Thymus (tissue), 11 donors: ENCODE measurements at regions not wholly inside any gene's neighbourhood (a gene's known extent, or its start where the extent isn't known, plus 50 kb on each side); places are given as distances from the start of the nearest gene placed in this dataset.

ENCODE experiments used
- DNase-seq, 9 donors: peaks; one replicate each; pipeline ENCODE4 v3.0.0-alpha.2; 2013; ENCODE audit warnings: low spot score in 9 of 9, low read depth in 6 of 9, missing footprints in 1 of 9
- H3K27ac ChIP-seq, 2 donors: one replicate each; pipeline ENCODE4 v1.5.1; 2013; ENCODE audit warnings: control low read depth in 1 of 2, low read depth in 1 of 2, low read length in 1 of 2, mild to moderate bottlenecking in 1 of 2, moderate library complexity in 1 of 2
- H3K27me3 ChIP-seq, 2 donors: one replicate each; pipeline ENCODE4 v1.5.1; 2013; ENCODE audit warnings: low read length in 1 of 2; ENCODE audit not compliant: control insufficient read depth in 2 of 2, insufficient read depth in 1 of 2
- H3K36me3 ChIP-seq, 2 donors: one replicate each; pipeline ENCODE4 v1.5.1; 2013; ENCODE audit warnings: low read length in 1 of 2, mild to moderate bottlenecking in 1 of 2, moderate library complexity in 1 of 2; ENCODE audit not compliant: control insufficient read depth in 2 of 2, insufficient read depth in 2 of 2
- H3K4me1 ChIP-seq, 2 donors: one replicate each; pipeline ENCODE4 v1.5.1; 2013; ENCODE audit warnings: low read length in 2 of 2; ENCODE audit not compliant: control insufficient read depth in 2 of 2, insufficient read depth in 2 of 2
- H3K4me3 ChIP-seq, 2 donors: one replicate each; pipeline ENCODE4 v1.5.1; 2013; ENCODE audit warnings: low read length in 2 of 2, control low read depth in 1 of 2, mild to moderate bottlenecking in 1 of 2
- H3K9me3 ChIP-seq, 2 donors: one replicate each; pipeline ENCODE4 v1.5.1; 2013; ENCODE audit warnings: low read length in 1 of 2, mild to moderate bottlenecking in 1 of 2; ENCODE audit not compliant: control insufficient read depth in 2 of 2, insufficient read depth in 1 of 2
- WGBS: extraction: QIAGEN DNeasy Blood & Tissue Kit; methylation state at CpG from one replicate; pipeline ENCODE4 v1.1.7; 2013; 5-methylcytosine and 5-hydroxymethylcytosine counted together
- donor health status: healthy.

- no peak overlapping the region for H3K27ac ChIP-seq
- H3K36me3 ChIP-seq, result no peaks in the 10 kb centered on the region
- no peaks in the 10 kb centered on the region for H3K4me1 ChIP-seq
- H3K4me3 ChIP-seq, result no peak overlapping the region
- H3K9me3 ChIP-seq, result no peaks in the 10 kb centered on the region
- H3K27me3 ChIP-seq, result no peaks in the 10 kb centered on the region
- WGBS, result 89% methylated on average over 2 of the region's 2 CpGs
- no peak for DNase-seq
Observed at GRCh38 chr2:146214394-146214929, 1630.4 kb upstream of the ACVR2A start.

GRCh38 chr2:146213674-146214073 lies 1631.2 kb upstream of the ACVR2A start:
- Histone ChIP-seq H3K4me1 (no peaks in the 10 kb centered on the region), H3K27ac (no peak overlapping the region), H3K36me3 (no peaks in the 10 kb centered on the region)

GRCh38 chr2:146212602-146213001 lies 1632.2 kb upstream of the ACVR2A start:
- H3K9me3 ChIP-seq, result no peaks in the 10 kb centered on the region
- no peaks in the 10 kb centered on the region for H3K27me3 ChIP-seq
- no peak for DNase-seq
- H3K27ac ChIP-seq, result no peak overlapping the region
- WGBS, result 93% methylated on average over 4 of the region's 4 CpGs
- H3K36me3 ChIP-seq, result no peaks in the 10 kb centered on the region
- H3K4me3 ChIP-seq, result no peak overlapping the region
- no peaks in the 10 kb centered on the region for H3K4me1 ChIP-seq

More at GRCh38 chr2:146213674-146214073, 1631.2 kb upstream of the ACVR2A start:
- no peak for DNase-seq
- Histone ChIP-seq H3K4me3 (no peak overlapping the region), H3K9me3 (no peaks in the 10 kb centered on the region), H3K27me3 (no peaks in the 10 kb centered on the region)

GRCh38 chr2:146209842-146210275 lies 1635.0 kb upstream of the ACVR2A start:
- 95% methylated on average over 3 of the region's 3 CpGs for WGBS

GRCh38 chr2:146207901-146208300 lies 1636.9 kb upstream of the ACVR2A start:
- H3K27ac ChIP-seq, result no peak overlapping the region
- no peak overlapping the region for H3K4me3 ChIP-seq
- WGBS, result 94% methylated on average over 3 of the region's 3 CpGs
- no peaks in the 10 kb centered on the region for H3K36me3 ChIP-seq
- no peaks in the 10 kb centered on the region for H3K9me3 ChIP-seq
- no peak for DNase-seq
- H3K27me3 ChIP-seq, result no peaks in the 10 kb centered on the region
- H3K4me1 ChIP-seq, result no peaks in the 10 kb centered on the region

More at GRCh38 chr2:146209842-146210275, 1635.0 kb upstream of the ACVR2A start:
- H3K9me3 ChIP-seq, result no peaks in the 10 kb centered on the region
- H3K27ac ChIP-seq, result no peak overlapping the region
- H3K4me1 ChIP-seq, result no peaks in the 10 kb centered on the region
- H3K36me3 ChIP-seq, result no peaks in the 10 kb centered on the region
- no peak overlapping the region for H3K4me3 ChIP-seq
- DNase-seq, result no peak
- H3K27me3 ChIP-seq, result no peaks in the 10 kb centered on the region

GRCh38 chr2:146207417-146207816 lies 1637.4 kb upstream of the ACVR2A start:
- H3K27ac ChIP-seq, result no peak overlapping the region
- no peak for DNase-seq
- H3K27me3 ChIP-seq, result no peaks in the 10 kb centered on the region
- H3K4me3 ChIP-seq, result no peak overlapping the region
- no peaks in the 10 kb centered on the region for H3K36me3 ChIP-seq
- 95% methylated on average over 1 of the region's 1 CpG for WGBS
- H3K9me3 ChIP-seq, result no peaks in the 10 kb centered on the region
- no peaks in the 10 kb centered on the region for H3K4me1 ChIP-seq

GRCh38 chr2:146203064-146203624 lies 1641.7 kb upstream of the ACVR2A start:
- H3K36me3 ChIP-seq, result no peaks in the 10 kb centered on the region
- H3K4me1 ChIP-seq, result no peaks in the 10 kb centered on the region
- no peaks in the 10 kb centered on the region for H3K9me3 ChIP-seq
- no peak overlapping the region for H3K27ac ChIP-seq
- no peak for DNase-seq
- no peaks in the 10 kb centered on the region for H3K27me3 ChIP-seq
- no peak overlapping the region for H3K4me3 ChIP-seq
- WGBS, result 86% methylated on average over 5 of the region's 5 CpGs

GRCh38 chr2:146193619-146194018 lies 1651.2 kb upstream of the ACVR2A start:
- H3K4me3 ChIP-seq, result no peak overlapping the region
- H3K9me3 ChIP-seq, result no peaks in the 10 kb centered on the region
- H3K27ac ChIP-seq, result no peak overlapping the region
- DNase-seq, result no peak
- H3K36me3 ChIP-seq, result no peaks in the 10 kb centered on the region
- H3K4me1 ChIP-seq, result no peaks in the 10 kb centered on the region
- no peaks in the 10 kb centered on the region for H3K27me3 ChIP-seq

GRCh38 chr2:146189541-146189940 lies 1655.3 kb upstream of the ACVR2A start:
- Histone ChIP-seq H3K27ac (no peak overlapping the region), H3K4me3 (no peak overlapping the region), H3K27me3 (no peaks in the 10 kb centered on the region), H3K4me1 (no peaks in the 10 kb centered on the region), H3K36me3 (no peaks in the 10 kb centered on the region), H3K9me3 (no peaks in the 10 kb centered on the region)
- DNase-seq, result no peak
